Uterus (tissue), 2 donors: ENCODE measurements at regions not wholly inside any gene's neighbourhood (a gene's known extent, or its start where the extent isn't known, plus 50 kb on each side); places are given as distances from the start of the nearest gene placed in this dataset.
"Not testable (repeated sequence)": the region's sequence is repeated elsewhere in the genome, so short reads cannot be mapped to it uniquely, and the experiment has no call there.

Experiments used
- CTCF ChIP-seq, 4 experiments: fragments of 200-600 bp in 2 of 4; fragments of 450-650 bp in 2 of 4; sonication (generic) in 2 of 4; IDR thresholded peaks; one replicate each; pipeline ENCODE4 v1.5.1; 2016 to 2019; ENCODE audit warnings: antibody characterized with exemption in 4 of 4, mild to moderate bottlenecking in 2 of 4, moderate library complexity in 1 of 4
- POLR2A ChIP-seq, 2 donors: fragments of 450-650 bp; IDR thresholded peaks; one replicate each; pipeline ENCODE4 v1.6.1; 2016; ENCODE audit warnings: antibody characterized with exemption in 2 of 2, mild to moderate bottlenecking in 1 of 2, moderate library complexity in 1 of 2

- TF ChIP-seq CTCF, POLR2A (IDR thresholded peaks at IDR 0.05): not testable (repeated sequence)
Observed at GRCh38 chr12:83929792-83930191, 982.8 kb downstream of the SLC6A15 start.
